NOMO-1 treated with DMSO at 0.1 percent for 48 hours (cell line): ENCODE measurements at regions not wholly inside any gene's neighbourhood (a gene's known extent, or its start where the extent isn't known, plus 50 kb on each side); places are given as distances from the start of the nearest gene placed in this dataset.
"Not testable (repeated sequence)": the region's sequence is repeated elsewhere in the genome, so short reads cannot be mapped to it uniquely, and the experiment has no call there.

Experiments
- DNase-seq: peaks from one replicate; lab custom pipeline; 2025; ENCODE audit not compliant: unreplicated experiment; lab: John Stamatoyannopoulos, UW

- not testable (repeated sequence) for DNase-seq
Observed at GRCh38 chr3:35296944-35297343, 342.4 kb upstream of the ARPP21 start.

GRCh38 chr3:35305406-35305805, 333.9 kb upstream of the ARPP21 start:
- DNase-seq = no peak

GRCh38 chr3:35307296-35307695, 332.0 kb upstream of the ARPP21 start:
- DNase-seq = no peak

- not testable (repeated sequence) for DNase-seq
Observed at GRCh38 chr3:35316841-35317240, 322.5 kb upstream of the ARPP21 start.

GRCh38 chr3:35320646-35321407, 318.5 kb upstream of the ARPP21 start:
- no peak for DNase-seq

GRCh38 chr3:35322070-35322469, 317.3 kb upstream of the ARPP21 start:
- DNase-seq = no peak

GRCh38 chr3:35335703-35336102, 303.6 kb upstream of the ARPP21 start:
- peak; percentile 8 for DNase-seq

- DNase-seq = no peak
Observed at GRCh38 chr3:35336601-35337000, 302.7 kb upstream of the ARPP21 start.

GRCh38 chr3:35338186-35338585, 301.1 kb upstream of the ARPP21 start:
- no peak for DNase-seq

GRCh38 chr3:35380196-35380595, 259.1 kb upstream of the ARPP21 start:
- DNase-seq = no peak

- DNase-seq = no peak
Observed at GRCh38 chr3:35383216-35383615, 256.1 kb upstream of the ARPP21 start.

- DNase-seq = no peak
Observed at GRCh38 chr3:35383719-35384555, 255.4 kb upstream of the ARPP21 start.

GRCh38 chr3:35385271-35385670, 254.1 kb upstream of the ARPP21 start:
- no peak for DNase-seq

- no peak for DNase-seq
Observed at GRCh38 chr3:35389907-35390306, 249.4 kb upstream of the ARPP21 start.

GRCh38 chr3:35392187-35392586, 247.1 kb upstream of the ARPP21 start:
- DNase-seq = no peak

GRCh38 chr3:35393901-35394799, 245.2 kb upstream of the ARPP21 start:
- no peak for DNase-seq

GRCh38 chr3:35394905-35395304, 244.4 kb upstream of the ARPP21 start:
- DNase-seq = no peak

- DNase-seq = no peak
Observed at GRCh38 chr3:35401671-35402070, 237.7 kb upstream of the ARPP21 start.

GRCh38 chr3:35404571-35404970, 234.8 kb upstream of the ARPP21 start:
- no peak for DNase-seq

GRCh38 chr3:35408882-35409281, 230.4 kb upstream of the ARPP21 start:
- no peak for DNase-seq

GRCh38 chr3:35409991-35410390, 229.3 kb upstream of the ARPP21 start:
- no peak for DNase-seq
